Hippocampal formation (tissue), 2 donors: ENCODE measurements at regions not wholly inside any gene's neighbourhood (a gene's known extent, or its start where the extent isn't known, plus 50 kb on each side); places are given as distances from the start of the nearest gene placed in this dataset.
A peak's percentile ranks its signal among the peaks of the same experiment; 100 is the strongest.
"Not testable (repeated sequence)": the region's sequence is repeated elsewhere in the genome, so short reads cannot be mapped to it uniquely, and the experiment has no call there.

Experiments used
- DNase-seq, 2 donors: peaks; one replicate each; lab custom pipeline; 2025; lab: John Stamatoyannopoulos, UW

DNA sequence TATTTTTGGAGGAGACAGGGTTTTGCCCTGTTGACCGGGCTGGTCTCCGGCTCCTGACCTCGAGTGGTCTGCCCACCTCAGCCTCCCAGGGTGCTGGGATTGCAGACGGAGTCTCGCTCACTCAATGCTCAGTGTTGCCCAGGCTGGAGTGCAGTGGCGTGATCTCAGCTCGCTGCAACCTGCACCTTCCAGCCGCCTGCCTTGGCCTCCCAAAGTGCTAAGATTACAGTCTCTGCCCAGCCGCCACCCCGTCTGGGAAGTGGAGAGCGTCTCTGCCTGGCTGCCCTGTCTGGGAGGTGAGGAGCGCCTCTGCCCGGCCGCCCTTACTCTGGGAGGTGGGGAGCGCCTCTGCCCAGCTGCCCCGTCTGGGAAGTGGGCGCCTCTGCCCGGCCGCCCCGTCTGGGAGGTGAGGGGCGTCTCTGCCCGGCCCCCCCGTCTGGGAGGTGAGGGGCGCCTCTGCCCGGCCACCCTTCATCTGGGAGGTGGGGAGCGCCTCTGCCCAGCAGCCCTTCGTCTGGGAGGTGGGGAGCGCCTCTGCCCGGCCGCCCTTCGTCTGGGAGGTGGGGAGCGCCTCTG lies 249.8 kb upstream of the USP15 start:
- DNase-seq, result not testable (repeated sequence)

DNA sequence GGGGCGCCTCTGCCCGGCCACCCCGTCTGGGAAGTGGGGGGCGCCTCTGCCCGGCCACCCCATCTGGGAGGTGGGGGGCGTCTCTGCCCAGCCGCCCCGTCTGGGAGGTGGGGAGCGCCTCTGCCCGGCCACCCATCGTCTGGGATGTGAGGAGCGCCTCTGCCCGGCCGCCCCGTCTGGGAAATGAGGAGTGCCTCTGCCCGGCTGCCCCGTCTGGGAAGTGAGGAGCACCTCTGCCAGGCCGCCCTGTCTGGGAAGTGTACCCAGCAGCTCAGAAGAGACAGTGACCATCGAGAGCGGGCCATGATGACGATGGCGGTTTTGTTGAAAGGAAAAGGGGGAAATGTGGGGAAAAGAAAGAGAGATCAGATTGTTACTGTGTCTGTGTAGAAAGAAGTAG lies 249.2 kb upstream of the USP15 start:
- not testable (repeated sequence) for DNase-seq

DNA sequence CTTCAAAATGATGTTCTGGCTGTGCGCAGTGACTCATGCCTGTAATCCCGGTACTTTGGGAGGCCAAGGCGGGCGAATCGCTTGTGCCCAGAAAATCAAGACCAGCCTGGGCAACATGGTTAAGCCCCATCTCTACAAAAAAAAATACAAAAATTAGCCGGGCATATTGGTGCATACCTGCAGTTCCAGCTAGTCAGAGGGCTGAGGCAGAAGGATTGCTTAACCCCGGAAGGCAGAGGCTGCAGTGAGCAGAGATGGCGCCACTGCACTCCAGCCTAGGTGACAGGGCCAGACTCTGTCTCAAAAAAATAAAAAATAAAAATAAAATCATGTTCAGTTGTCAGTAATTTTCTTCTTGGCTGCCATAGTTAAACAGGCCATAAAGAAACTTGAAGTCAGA lies 245.9 kb upstream of the USP15 start:
- no peak for DNase-seq

GRCh38 chr12:62016021-62016420 lies 244.2 kb upstream of the USP15 start:
- DNase-seq, result no peak

GRCh38 chr12:62021808-62022207 lies 238.4 kb upstream of the USP15 start:
- no peak for DNase-seq

- no peak for DNase-seq
Measured at GRCh38 chr12:62028536-62028935, 231.7 kb upstream of the USP15 start.

GRCh38 chr12:62032870-62033269 lies 227.3 kb upstream of the USP15 start:
- DNase-seq, result no peak

- DNase-seq, result no peak
Measured at GRCh38 chr12:62044450-62045135, 215.6 kb upstream of the USP15 start.

- DNase-seq, result no peak
Measured at GRCh38 chr12:62045211-62045610, 215.0 kb upstream of the USP15 start.

GRCh38 chr12:62050785-62051184 lies 209.4 kb upstream of the USP15 start:
- DNase-seq, result no peak

GRCh38 chr12:62069976-62070375 lies 190.2 kb upstream of the USP15 start:
- no peak for DNase-seq

DNA sequence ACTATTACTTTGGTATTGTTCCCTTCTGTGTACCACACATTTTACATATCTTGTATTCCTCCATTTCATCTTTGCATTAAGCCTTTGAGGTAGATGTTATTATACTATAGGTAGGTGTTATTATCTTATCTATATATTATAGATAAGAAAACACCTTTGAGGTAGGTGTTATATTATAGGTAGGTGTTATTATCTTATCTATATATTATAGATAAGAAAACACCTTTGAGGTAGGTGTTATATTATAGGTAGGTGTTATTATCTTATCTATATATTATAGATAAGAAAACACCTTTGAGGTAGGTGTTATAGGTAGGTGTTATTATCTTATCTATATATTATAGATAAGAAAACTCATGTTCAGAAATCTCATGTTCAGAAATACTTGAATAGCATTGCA lies 187.0 kb upstream of the USP15 start:
- DNase-seq, result not testable (repeated sequence)

DNA sequence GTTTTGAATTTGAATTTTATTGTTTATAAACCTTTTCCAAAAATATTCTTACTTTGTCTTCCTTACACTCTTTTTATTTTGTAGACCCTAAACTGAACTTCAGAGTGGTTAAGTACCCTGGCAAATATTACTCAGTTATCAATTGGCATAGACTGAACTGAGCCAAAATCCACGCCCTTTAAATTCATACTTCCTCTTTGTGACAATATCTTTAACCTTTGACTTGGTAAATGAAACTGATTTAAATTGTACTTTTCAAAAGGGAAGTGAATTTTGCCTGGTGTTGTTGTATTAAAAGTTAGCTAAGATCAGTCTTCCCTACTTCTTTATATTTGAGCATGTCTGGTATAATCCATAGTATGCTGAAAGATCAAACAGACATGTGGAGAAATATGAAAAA lies 184.3 kb upstream of the USP15 start:
- no peak for DNase-seq

DNA sequence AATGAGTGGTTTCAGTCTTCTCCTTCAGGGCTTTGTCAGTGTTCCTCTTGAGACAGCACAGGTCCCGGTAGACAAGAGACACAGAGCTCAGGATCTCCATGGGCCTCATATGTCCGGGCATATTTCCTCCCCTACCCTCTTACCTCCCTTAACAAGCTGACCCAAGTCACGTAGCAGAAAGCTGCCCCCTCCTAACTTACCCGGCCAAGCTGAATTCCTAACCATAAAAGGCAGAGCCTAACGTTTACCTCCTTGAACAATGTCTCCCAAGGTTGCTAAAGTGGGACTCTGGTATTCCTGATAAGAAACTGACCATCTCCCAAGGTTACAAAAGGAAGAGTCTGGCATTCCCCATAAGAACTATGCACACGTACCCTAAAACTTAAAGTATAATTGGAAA lies 182.2 kb upstream of the USP15 start:
- DNase-seq, result no peak

- no peak for DNase-seq
Measured at GRCh38 chr12:62082448-62082847, 177.8 kb upstream of the USP15 start.

DNA sequence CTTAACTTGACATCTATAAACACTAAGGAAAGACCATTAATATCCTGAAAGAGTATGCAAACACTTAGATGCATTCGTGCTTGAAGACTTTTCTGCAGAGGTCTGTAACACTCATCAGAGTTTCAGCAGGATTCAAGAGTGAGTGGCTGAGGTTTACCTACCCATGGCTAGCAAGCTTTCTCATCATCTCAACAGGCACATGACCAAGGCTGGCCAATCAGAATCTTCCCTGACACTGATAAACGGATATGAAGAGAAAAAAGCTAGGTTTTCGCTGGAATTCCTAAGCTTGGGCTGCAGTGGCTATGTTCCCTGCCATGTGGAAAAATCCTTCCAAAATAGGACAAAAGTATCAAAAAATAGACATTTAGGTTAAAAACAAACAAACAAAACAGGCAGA lies 162.1 kb upstream of the USP15 start:
- DNase-seq, result no peak

DNA sequence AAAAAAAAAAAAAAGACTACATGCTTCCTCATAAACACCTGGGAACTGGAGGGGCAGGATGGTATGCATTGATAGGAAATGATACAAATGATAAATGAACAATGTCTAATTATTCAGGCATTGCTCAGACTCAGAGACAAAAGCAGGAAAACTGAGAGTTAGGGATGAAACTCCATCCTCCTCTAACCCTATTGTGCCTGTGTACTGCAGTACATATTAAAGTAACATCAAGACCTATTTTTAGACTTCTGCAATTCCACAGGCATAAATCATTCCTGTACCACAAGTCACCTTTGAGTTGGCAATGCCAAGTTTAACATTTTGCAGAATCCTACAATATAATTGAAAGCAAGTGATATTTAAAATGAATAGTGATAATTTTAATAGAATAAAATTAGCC lies 156.5 kb upstream of the USP15 start:
- no peak for DNase-seq

DNA sequence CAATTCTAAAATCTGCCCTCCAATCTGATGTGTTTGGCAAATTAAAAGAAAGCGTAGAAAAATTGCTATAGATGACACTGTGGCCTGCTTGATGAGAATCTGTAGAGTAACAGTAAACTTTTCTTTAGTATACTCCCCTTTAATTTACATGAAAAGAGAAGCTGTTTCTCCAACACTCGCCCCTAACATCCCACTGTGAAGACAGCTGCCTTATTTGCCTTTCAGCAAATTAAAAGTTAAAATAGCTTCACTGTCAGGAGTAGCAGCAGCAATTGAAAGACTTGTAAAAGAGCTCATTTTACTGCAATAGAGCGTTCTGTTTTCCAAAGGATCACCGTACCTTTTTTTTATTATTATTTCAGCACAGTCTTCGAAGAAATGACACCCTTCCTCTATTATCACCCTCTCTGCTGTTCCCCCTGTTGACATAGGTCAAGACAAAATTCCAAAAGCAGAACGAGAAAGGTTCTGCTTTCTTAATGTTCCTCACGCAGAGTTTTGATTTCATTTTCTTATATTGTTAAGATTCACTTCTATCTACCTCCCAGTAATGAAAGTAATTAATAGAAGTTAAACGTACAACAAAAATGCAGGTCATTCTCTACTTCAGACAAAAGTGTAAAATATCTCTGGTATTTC lies 153.5 kb upstream of the USP15 start:
- no peak for DNase-seq

DNA sequence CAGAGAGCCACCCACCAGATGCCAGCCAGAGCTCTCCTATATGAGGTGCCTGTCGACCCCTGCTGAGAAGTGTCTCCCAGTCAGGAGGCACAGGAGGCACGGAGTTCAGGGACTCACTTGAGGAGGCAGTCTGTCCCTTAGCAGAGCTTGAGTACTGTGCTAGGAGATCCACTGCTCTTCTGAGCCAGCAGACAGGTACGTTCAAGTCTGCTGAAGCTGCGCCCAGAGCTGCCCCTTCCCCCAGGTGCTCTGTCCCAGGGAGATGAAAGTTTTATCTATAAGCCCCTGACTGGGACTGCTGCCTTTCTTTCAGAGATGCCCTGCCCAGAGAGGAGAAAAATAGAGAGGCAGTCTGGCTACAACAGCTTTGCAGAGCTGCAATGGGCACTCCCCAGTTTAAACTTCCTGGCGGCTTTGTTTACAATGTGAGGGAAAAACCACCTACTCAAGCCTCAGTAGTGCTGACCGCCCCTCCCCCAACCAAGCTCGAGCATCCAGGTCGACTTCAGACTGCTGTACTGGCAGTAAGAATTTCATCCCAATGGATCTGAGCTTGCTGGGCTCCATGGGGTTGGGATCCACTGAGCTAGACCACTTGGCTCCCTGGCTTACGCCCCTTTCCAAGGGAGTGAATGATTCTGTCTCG lies 146.7 kb upstream of the USP15 start:
- no peak for DNase-seq

DNA sequence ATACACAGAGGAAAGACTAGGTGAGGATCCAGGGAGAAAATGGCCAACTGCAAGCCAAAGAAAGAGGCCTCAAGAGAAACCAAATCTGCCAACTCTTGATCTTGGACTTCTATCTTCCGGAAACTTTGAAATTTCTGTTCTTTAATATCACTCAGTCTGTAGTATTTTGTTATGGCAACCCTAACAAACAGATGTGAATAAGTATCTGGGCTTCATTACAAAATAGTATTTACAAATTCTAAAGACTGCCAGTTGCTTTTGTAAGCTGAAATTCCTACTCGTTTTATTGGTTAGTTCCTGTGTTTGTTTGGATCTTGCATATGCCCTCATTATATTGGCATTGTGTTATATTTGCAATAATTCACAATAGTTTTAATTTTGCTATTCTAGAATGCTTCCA lies 143.2 kb upstream of the USP15 start:
- no peak for DNase-seq

- peak in 1 of 2 donors; percentile 51 for DNase-seq
Measured at GRCh38 chr12:62123721-62124203, 136.4 kb upstream of the USP15 start.

DNA sequence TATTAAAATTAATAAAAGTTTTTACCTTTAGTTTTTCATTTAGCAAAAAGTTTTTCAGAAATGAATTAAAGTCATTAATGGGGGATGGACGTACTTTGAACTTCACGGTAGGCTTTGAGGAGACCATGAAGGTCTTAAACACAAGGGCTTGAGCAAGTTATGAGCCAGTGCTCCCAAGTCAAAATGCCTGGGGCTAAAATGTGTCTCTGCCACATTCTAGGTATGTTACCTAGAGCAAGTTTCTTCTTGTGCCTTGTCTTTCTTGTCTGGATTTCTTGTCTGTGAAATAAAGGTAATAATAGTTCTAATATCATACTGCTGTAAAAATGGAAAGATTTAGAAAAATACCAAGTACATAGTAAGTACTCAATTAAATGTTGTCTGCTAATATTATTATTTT lies 132.7 kb upstream of the USP15 start:
- no peak for DNase-seq
